ENCODE measurements at regions not wholly inside any gene's neighbourhood (a gene's known extent, or its start where the extent isn't known, plus 50 kb on each side); places are given as distances from the start of the nearest gene placed in this dataset.

GRCh38 chr6:68368845-68369244, 266.2 kb upstream of the ADGRB3 start:
- TF ChIP-seq CTCF (IDR thresholded peaks at IDR 0.05; ENCODE audit: extremely low read depth in 1 of 2, insufficient read depth in 1 of 2, low read depth in 1 of 2, low read length in 2 of 2) (no peak), POLR2AphosphoS5 (IDR thresholded peaks at IDR 0.05; ENCODE audit: insufficient read depth, low read depth, low read length) (no peak), POLR2A (IDR thresholded peaks at IDR 0.05; ENCODE audit: low read depth, low read length) (no peak), EZH2 (IDR thresholded peaks at IDR 0.05; ENCODE audit: borderline replicate concordance, low read depth, low read length, severe bottlenecking) (no peak), GATA2 (IDR thresholded peaks at IDR 0.05; ENCODE audit: insufficient read depth, insufficient read length, low read depth, low read length) (no peak), MYC (IDR thresholded peaks at IDR 0.05; ENCODE audit: low read depth, low read length) (no peak), JUN (IDR thresholded peaks at IDR 0.05; ENCODE audit: borderline replicate concordance, insufficient read depth, insufficient read length, low read depth) (no peak)

Measured in endothelial cell of umbilical vein (primary cell).